Trophoblast cell (in vitro differentiated cells and primary cell): ENCODE measurements at regions not wholly inside any gene's neighbourhood (a gene's known extent, or its start where the extent isn't known, plus 50 kb on each side); places are given as distances from the start of the nearest gene placed in this dataset.

ENCODE experiments used
- DNase-seq, 2 donors: peaks; one replicate each; pipeline ENCODE4 v3.0.0-alpha.2; 2016
- H2AFZ ChIP-seq: 2 replicates; pipeline ENCODE4 v1.6.1; 2013; ENCODE audit warnings: low read length, moderate library complexity, mild to moderate bottlenecking; ENCODE audit not compliant: insufficient read depth, poor library complexity
- H2AK5ac ChIP-seq: 2 replicates; pipeline ENCODE4 v1.6.1; 2013; ENCODE audit warnings: mild to moderate bottlenecking, low read length
- H2BK120ac ChIP-seq: 2 replicates; pipeline ENCODE4 v1.6.1; 2013; ENCODE audit warnings: low read length, mild to moderate bottlenecking, moderate library complexity; ENCODE audit not compliant: insufficient read depth, poor library complexity
- H2BK12ac ChIP-seq: 2 replicates; pipeline ENCODE4 v1.6.1; 2013; ENCODE audit warnings: mild to moderate bottlenecking, low read length, moderate library complexity
- H2BK5ac ChIP-seq: 2 replicates; pipeline ENCODE4 v1.6.1; 2013; ENCODE audit warnings: low read length, low read depth, moderate library complexity, mild to moderate bottlenecking; ENCODE audit not compliant: poor library complexity
- H3K14ac ChIP-seq: 2 replicates; pipeline ENCODE4 v1.6.1; 2013; ENCODE audit warnings: mild to moderate bottlenecking, low read length
- H3K18ac ChIP-seq: 2 replicates; pipeline ENCODE4 v1.6.1; 2013; ENCODE audit warnings: mild to moderate bottlenecking, low read length
- H3K23ac ChIP-seq: 2 replicates; pipeline ENCODE4 v1.6.1; 2013; ENCODE audit warnings: low read length
- H3K27ac ChIP-seq: 2 replicates; pipeline ENCODE4 v1.5.1; 2013; ENCODE audit warnings: low read depth, mild to moderate bottlenecking, inconsistent platforms, low read length, moderate library complexity
- H3K27me3 ChIP-seq: 2 replicates; pipeline ENCODE4 v1.6.1; 2013; ENCODE audit warnings: inconsistent platforms, mild to moderate bottlenecking, low read length, moderate library complexity; ENCODE audit not compliant: insufficient read depth
- H3K36me3 ChIP-seq, 2 experiments: 1 replicate in 1 of 2; 2 replicates in 1 of 2; pipeline ENCODE4 v1.6.1; 2013; ENCODE audit warnings: low read length in 2 of 2, mild to moderate bottlenecking in 2 of 2, moderate library complexity in 1 of 2; ENCODE audit not compliant: insufficient read depth in 2 of 2, control insufficient read depth in 1 of 2
- H3K4ac ChIP-seq: 2 replicates; pipeline ENCODE4 v1.6.1; 2013; ENCODE audit warnings: low read depth, mild to moderate bottlenecking, low read length, moderate library complexity
- H3K4me1 ChIP-seq, 2 experiments: 1 replicate in 1 of 2; 2 replicates in 1 of 2; pipeline ENCODE4 v1.6.1; 2013; ENCODE audit warnings: low read length in 2 of 2, mild to moderate bottlenecking in 2 of 2, moderate library complexity in 1 of 2; ENCODE audit not compliant: insufficient read depth in 2 of 2, control insufficient read depth in 1 of 2
- H3K4me2 ChIP-seq: 2 replicates; pipeline ENCODE4 v1.6.1; 2013; ENCODE audit warnings: inconsistent platforms, mild to moderate bottlenecking, low read length, moderate library complexity
- H3K4me3 ChIP-seq: 2 replicates; pipeline ENCODE4 v1.5.1; 2013; ENCODE audit warnings: mild to moderate bottlenecking, low read depth, low read length, inconsistent platforms
- H3K79me1 ChIP-seq: one replicate; pipeline ENCODE4 v1.6.1; 2013; ENCODE audit warnings: low read length
- H3K79me2 ChIP-seq: 2 replicates; pipeline ENCODE4 v1.6.1; 2013; ENCODE audit warnings: low read length, mild to moderate bottlenecking; ENCODE audit not compliant: control insufficient read depth, insufficient read depth, poor library complexity
- H3K9ac ChIP-seq: 2 replicates; pipeline ENCODE4 v1.6.1; 2013; ENCODE audit warnings: mild to moderate bottlenecking, low read length
- H3K9me3 ChIP-seq: 2 replicates; pipeline ENCODE4 v1.6.1; 2013; ENCODE audit warnings: low read depth, mild to moderate bottlenecking, control low read depth, inconsistent platforms, low read length; ENCODE audit not compliant: insufficient read depth
- H4K12ac ChIP-seq: 2 replicates; pipeline ENCODE4 v1.6.1; 2013; ENCODE audit warnings: low read depth, mild to moderate bottlenecking, low read length, moderate library complexity
- H4K8ac ChIP-seq: 2 replicates; pipeline ENCODE4 v1.6.1; 2013; ENCODE audit warnings: low read depth, mild to moderate bottlenecking, low read length, moderate library complexity
- H4K91ac ChIP-seq: one replicate; pipeline ENCODE4 v1.6.1; 2013; ENCODE audit warnings: low read depth, mild to moderate bottlenecking, low read length, moderate library complexity
- WGBS: extraction: QIAGEN DNeasy Blood & Tissue Kit; methylation state at CpG from one replicate; pipeline ENCODE4 v1.1.7; 2013; ENCODE audit warnings: missing lambda C conversion rate; ENCODE audit not compliant: insufficient read length, insufficient coverage; ENCODE audit errors: extremely low coverage; 5-methylcytosine and 5-hydroxymethylcytosine counted together

GRCh38 chr17:74099442-74100340, 103.8 kb upstream of the RPL38 start:
- Histone ChIP-seq H3K27ac (no peak overlapping the region), H3K18ac (no peak overlapping the region), H3K27me3 (no peaks in the 10 kb centered on the region), H3K23ac (no peak overlapping the region), H3K4me3 (no peak overlapping the region), H3K14ac (no peak overlapping the region), H2BK120ac (no peak overlapping the region), H3K4me2 (no peak overlapping the region), H2AFZ (no peak overlapping the region), H2BK5ac (no peak overlapping the region), H2AK5ac (no peak overlapping the region), H4K91ac (no peak overlapping the region), H3K9me3 (peaks cover 4% of the 10 kb centered on the region), H3K36me3 (no peaks in the 10 kb centered on the region), H2BK12ac (no peak overlapping the region), H3K4ac (no peak overlapping the region), H4K8ac (no peak overlapping the region), H3K79me2 (no peaks in the 10 kb centered on the region), H3K79me1 (no peaks in the 10 kb centered on the region), H4K12ac (no peak overlapping the region), H3K9ac (no peak overlapping the region), H3K4me1 (peaks cover 0 to 2% of the 10 kb centered on the region in 2 experiments)
- DNase-seq = no peak
- no CpG with 5 or more reads among the region's 16 CpGs for WGBS

- Histone ChIP-seq H3K9me3 (peaks cover 6% of the 10 kb centered on the region), H3K79me1 (no peaks in the 10 kb centered on the region), H3K27me3 (no peaks in the 10 kb centered on the region), H3K4me2 (no peak overlapping the region), H3K23ac (no peak overlapping the region), H2AK5ac (no peak overlapping the region), H3K79me2 (no peaks in the 10 kb centered on the region), H4K12ac (no peak overlapping the region), H2BK5ac (no peak overlapping the region), H4K91ac (no peak overlapping the region), H3K36me3 (no peaks in the 10 kb centered on the region), H2AFZ (no peak overlapping the region), H3K4me1 (no peaks in the 10 kb centered on the region), H2BK120ac (no peak overlapping the region), H4K8ac (no peak overlapping the region), H3K18ac (no peak overlapping the region), H3K14ac (no peak overlapping the region), H3K27ac (no peak overlapping the region), H3K4me3 (no peak overlapping the region), H2BK12ac (no peak overlapping the region), H3K9ac (no peak overlapping the region), H3K4ac (no peak overlapping the region)
- no CpG with 5 or more reads among the region's 5 CpGs for WGBS
- no peak for DNase-seq
Measured at GRCh38 chr17:74104921-74105320, 98.6 kb upstream of the RPL38 start.

- Histone ChIP-seq H3K4ac (no peak overlapping the region), H3K36me3 (no peaks in the 10 kb centered on the region), H3K27me3 (no peaks in the 10 kb centered on the region), H3K4me2 (no peak overlapping the region), H3K79me2 (no peaks in the 10 kb centered on the region), H4K12ac (no peak overlapping the region), H2BK120ac (no peak overlapping the region), H3K9me3 (peaks cover 6% of the 10 kb centered on the region), H4K8ac (no peak overlapping the region), H3K4me1 (no peaks in the 10 kb centered on the region), H3K4me3 (peak overlapping the region; percentile 6), H2AFZ (no peak overlapping the region), H3K27ac (no peak overlapping the region), H2BK12ac (no peak overlapping the region), H4K91ac (no peak overlapping the region), H3K9ac (no peak overlapping the region), H3K23ac (peak overlapping the region; percentile 29), H2BK5ac (no peak overlapping the region), H3K79me1 (no peaks in the 10 kb centered on the region), H2AK5ac (no peak overlapping the region), H3K14ac (no peak overlapping the region), H3K18ac (no peak overlapping the region)
- WGBS = no CpG with 5 or more reads among the region's 15 CpGs
- DNase-seq = no peak
Measured at GRCh38 chr17:74107107-74107506, 96.4 kb upstream of the RPL38 start.

- no peaks in the 10 kb centered on the region for H3K79me2 ChIP-seq
- no peak overlapping the region for H3K14ac ChIP-seq
- WGBS = no CpG with 5 or more reads among the region's 12 CpGs
- no peak overlapping the region for H2BK120ac ChIP-seq
- H3K4me2 ChIP-seq = no peak overlapping the region
- no peak overlapping the region for H2AK5ac ChIP-seq
- no peak overlapping the region for H2BK12ac ChIP-seq
- H3K4ac ChIP-seq = no peak overlapping the region
- H3K79me1 ChIP-seq = no peaks in the 10 kb centered on the region
- H3K18ac ChIP-seq = no peak overlapping the region
- H3K36me3 ChIP-seq = no peaks in the 10 kb centered on the region
- DNase-seq = peak; percentile 39 to 47
- H4K91ac ChIP-seq = no peak overlapping the region
- no peak overlapping the region for H4K8ac ChIP-seq
- H3K4me1 ChIP-seq = no peaks in the 10 kb centered on the region
- H3K23ac ChIP-seq = no peak overlapping the region
- no peak overlapping the region for H3K4me3 ChIP-seq
- no peak overlapping the region for H3K27ac ChIP-seq
- no peak overlapping the region for H2BK5ac ChIP-seq
- peaks cover 6% of the 10 kb centered on the region for H3K9me3 ChIP-seq
- no peak overlapping the region for H3K9ac ChIP-seq
- H2AFZ ChIP-seq = no peak overlapping the region
- H4K12ac ChIP-seq = no peak overlapping the region
- no peaks in the 10 kb centered on the region for H3K27me3 ChIP-seq
Measured at GRCh38 chr17:74108126-74108705, 95.3 kb upstream of the RPL38 start.
